ENCODE measurements at regions not wholly inside any gene's neighbourhood (a gene's known extent, or its start where the extent isn't known, plus 50 kb on each side); places are given as distances from the start of the nearest gene placed in this dataset.

DNA sequence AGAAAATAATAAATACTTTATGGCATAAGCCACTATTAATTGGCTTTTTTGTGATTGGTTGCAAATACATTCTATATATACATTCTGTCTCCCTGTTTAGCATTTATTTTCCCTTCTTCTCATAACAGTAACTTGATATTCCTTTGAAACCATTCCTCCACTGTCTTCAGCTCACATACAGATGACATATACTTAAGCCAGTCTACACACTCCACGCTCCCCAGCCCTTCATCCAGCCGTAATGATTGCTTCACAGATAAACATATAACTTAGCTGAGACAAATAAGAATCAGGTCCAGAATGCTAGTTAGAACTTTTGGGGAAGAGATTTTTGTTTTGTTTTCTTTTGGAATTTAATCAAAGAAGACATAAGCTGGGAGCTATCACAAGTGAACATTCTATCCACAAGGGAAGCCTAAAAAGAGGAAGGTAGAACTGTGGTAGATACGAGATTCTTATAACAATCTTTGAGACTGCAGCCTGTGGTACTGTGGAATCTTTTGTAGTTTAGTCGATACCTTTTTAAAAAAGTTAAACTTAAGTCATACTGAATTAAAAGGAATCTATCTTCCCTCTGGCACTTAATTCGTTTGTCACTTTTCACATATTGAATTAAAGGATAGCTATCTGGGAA lies 365.1 kb upstream of the PRR16 start:
- TF ChIP-seq POLR2A (IDR thresholded peaks at IDR 0.05; ENCODE audit: low read length), result no peak
- TF ChIP-seq GATA1 (IDR thresholded peaks at IDR 0.05; ENCODE audit: low read depth, low read length), result no peak

Measured in erythroblast (primary cell).